ENCODE measurements at regions not wholly inside any gene's neighbourhood (a gene's known extent, or its start where the extent isn't known, plus 50 kb on each side); places are given as distances from the start of the nearest gene placed in this dataset.

DNA sequence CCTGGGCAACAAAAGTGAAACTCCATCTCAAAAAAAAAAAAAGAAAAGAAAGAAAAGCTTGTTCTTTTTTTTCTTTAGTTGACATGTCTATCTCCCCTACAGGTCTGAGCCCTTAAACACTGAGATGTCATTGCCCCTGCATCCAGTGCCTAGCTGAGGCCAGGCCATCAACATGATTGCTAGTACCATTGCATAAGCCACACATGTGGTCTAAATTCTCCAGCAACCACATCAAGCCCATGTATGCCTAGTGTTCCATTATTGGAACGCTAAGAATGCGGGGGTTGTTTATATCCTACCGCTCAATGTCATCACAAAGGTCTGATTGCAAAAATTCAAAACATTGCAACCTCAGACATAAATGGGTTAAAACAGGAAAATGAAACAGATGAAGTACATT is 62.7 kb downstream of the NPTX2 start:
- no peaks in the 10 kb centered on the region for H3K4me1 Mint-ChIP-seq
- H3K27me3 Mint-ChIP-seq, result peaks cover 3% of the 10 kb centered on the region
- H3K9me3 Mint-ChIP-seq, result peaks cover 6% of the 10 kb centered on the region
- ChIA-PET CTCF (no interaction called here), POLR2A (no interaction called here)
- no peak for DNase-seq
- no peak overlapping the region for H3K27ac Mint-ChIP-seq
- H3K4me3 Mint-ChIP-seq, result no peak overlapping the region
- H3K36me3 Mint-ChIP-seq (ENCODE audit: low read depth), result no peaks in the 10 kb centered on the region

DNA sequence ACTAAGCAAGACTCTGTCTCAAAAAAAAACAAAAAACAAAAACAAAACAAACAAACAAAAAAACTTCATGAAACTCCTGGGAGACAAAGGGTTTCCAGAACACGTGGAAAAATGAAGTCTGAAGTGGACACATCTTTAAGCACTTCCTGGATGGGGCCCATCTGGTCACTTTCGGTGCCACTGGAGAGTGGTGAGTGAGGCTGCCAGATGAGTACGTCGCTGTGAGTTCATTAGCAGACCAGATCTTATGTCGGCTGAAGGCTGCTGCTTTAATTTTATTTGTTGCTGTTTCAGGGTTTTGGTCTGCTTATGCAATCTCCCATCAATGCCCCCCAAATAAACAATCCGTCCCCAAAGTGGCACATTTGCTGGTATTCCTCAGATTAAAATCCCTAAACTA is 64.4 kb downstream of the NPTX2 start:
- no peak for DNase-seq
- Mint-ChIP-seq H3K4me3 (no peak overlapping the region), H3K36me3 (ENCODE audit: low read depth) (no peaks in the 10 kb centered on the region), H3K9me3 (peaks cover 20% of the 10 kb centered on the region), H3K27ac (no peak overlapping the region), H3K4me1 (no peaks in the 10 kb centered on the region), H3K27me3 (peaks cover 3% of the 10 kb centered on the region)
- POLR2A ChIA-PET, result no interaction called here
- CTCF ChIA-PET, result no interaction called here

DNA sequence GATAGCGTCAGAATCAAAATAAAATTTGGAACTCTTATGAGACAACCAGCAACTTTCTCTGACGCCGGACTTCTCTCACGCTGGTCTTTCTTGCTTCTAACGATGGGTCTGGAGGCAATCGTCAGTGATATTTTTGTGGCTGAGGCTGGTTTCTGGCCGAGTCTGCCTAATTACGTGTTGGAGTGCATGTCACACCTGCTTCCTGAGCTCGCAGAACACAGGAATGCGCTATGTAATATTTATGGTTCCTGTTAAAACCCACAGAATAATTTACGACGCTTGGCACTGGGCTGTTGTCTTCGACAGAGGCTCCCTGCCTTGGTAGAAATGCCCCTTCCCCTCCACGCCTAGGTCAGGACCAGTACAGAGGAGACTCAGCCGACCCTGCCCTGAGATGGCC is 64.9 kb downstream of the NPTX2 start:
- Mint-ChIP-seq H3K27ac (no peak overlapping the region), H3K36me3 (ENCODE audit: low read depth) (no peaks in the 10 kb centered on the region), H3K4me3 (no peak overlapping the region), H3K4me1 (no peaks in the 10 kb centered on the region), H3K9me3 (peaks cover 22% of the 10 kb centered on the region), H3K27me3 (peaks cover 3% of the 10 kb centered on the region)
- ChIA-PET POLR2A (no interaction called here), CTCF (no interaction called here)
- no peak for DNase-seq

DNA sequence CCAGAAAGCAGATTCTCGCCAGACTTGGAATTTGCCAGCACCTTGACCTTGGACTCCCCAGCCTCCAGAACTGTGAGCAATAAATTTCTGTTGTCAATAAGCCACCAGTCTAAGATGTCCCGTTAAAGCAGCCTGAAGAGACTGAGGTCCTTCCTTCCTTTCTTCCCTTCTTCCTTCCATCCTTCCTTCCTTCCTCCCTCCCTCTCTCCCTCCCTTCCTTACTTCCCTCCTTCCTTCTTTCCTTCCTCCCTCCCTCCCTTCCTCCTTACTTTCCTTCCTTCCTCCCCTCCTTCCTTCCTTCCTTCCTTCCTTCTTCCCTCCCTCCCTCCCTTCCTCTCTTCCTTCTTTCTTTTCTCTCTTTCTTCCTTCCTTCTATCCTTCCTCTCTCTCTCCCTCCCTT is 66.4 kb downstream of the NPTX2 start:
- Mint-ChIP-seq H3K27ac (no peak overlapping the region), H3K36me3 (ENCODE audit: low read depth) (no peaks in the 10 kb centered on the region), H3K27me3 (peaks cover 3% of the 10 kb centered on the region), H3K4me3 (no peak overlapping the region), H3K4me1 (no peaks in the 10 kb centered on the region), H3K9me3 (peaks cover 23% of the 10 kb centered on the region)
- ChIA-PET CTCF (no interaction called here), POLR2A (no interaction called here)
- no peak for DNase-seq

DNA sequence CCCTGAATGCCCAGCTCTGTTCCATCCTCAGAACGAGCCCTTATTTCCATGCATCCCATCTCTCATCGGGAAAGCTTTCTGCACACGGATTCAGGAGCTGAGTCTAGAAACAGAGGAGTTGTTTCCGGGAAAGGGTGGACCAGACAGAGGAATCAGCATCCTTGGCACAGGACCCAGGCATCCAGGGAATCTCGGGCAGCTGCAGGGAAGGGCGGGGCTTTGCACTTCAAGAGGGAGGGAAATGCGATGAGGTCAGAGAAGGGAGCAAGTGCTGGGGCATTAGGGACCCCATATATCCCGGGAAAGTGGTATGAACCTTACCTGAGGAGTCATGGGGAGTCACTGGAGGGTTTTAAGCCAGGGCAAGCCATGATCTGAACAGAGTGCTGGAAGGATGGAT is 68.5 kb downstream of the NPTX2 start:
- ChIA-PET POLR2A (no interaction called here), CTCF (no interaction called here)
- H3K4me3 Mint-ChIP-seq, result no peak overlapping the region
- H3K27me3 Mint-ChIP-seq, result peaks cover 3% of the 10 kb centered on the region
- peaks cover 29% of the 10 kb centered on the region for H3K9me3 Mint-ChIP-seq
- H3K4me1 Mint-ChIP-seq, result no peaks in the 10 kb centered on the region
- no peak overlapping the region for H3K27ac Mint-ChIP-seq
- no peak for DNase-seq
- H3K36me3 Mint-ChIP-seq (ENCODE audit: low read depth), result no peaks in the 10 kb centered on the region

DNA sequence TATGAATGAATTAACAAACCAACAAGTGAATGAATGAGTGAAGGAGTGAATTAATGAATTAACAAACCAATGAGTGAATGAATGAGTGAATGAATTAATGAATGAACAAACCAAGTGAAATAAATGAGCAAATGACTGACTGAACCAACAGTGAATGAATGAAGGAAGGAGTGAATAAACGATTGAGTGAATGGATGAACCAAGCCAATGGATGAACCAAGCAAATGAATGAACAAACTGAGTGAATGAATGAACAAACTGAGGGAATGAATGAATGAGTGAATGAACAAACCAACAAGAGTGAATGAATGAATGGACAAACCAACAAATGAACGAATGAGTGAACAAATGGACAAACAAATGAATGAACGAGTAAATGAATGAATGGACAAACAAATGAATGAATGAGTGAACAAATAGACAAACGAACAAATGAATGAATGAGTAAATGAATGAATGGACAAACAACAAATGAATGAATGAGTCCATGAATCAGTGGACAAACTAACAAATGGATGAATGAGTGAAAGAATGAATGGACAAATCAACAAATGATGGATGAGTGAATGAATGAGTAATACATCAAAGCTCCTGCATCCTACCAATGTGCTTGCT is 69.5 kb downstream of the NPTX2 start:
- no peaks in the 10 kb centered on the region for H3K36me3 Mint-ChIP-seq (ENCODE audit: low read depth)
- CTCF ChIA-PET, result no interaction called here
- POLR2A ChIA-PET, result no interaction called here

DNA sequence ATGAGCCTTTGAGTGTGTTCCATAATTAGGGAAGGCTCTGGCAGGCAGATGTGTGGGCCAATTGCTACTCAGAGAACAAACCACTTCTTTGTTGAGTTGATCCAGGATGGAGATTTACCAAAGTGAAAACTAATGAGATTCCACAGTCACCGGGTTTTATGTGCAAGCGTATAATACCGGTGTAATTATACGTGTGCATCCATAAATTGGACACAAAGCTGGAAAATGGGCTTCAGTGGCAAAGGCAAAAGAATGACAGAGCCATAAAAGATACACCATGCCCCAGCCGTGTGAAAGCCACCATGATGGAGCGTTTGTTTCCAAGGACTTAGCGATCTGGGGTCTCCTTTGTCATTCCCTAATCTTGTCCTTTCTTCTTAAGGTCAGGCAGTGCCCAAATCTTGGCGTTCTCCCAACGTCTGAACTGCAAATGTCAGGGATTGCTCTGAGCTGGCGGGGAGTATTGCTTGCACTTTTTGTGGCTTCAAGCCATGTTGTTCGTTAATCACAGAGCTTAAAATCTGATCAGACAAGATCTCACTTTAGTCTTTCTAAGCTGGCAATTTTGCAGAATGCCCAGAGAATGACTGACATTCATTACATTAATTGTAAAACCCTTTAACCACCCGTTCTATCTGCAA is 70.1 kb downstream of the NPTX2 start:
- no peaks in the 10 kb centered on the region for H3K27me3 Mint-ChIP-seq
- no peak overlapping the region for H3K4me3 Mint-ChIP-seq
- ChIA-PET CTCF (no interaction called here), POLR2A (no interaction called here)
- no peak for DNase-seq
- peaks cover 33% of the 10 kb centered on the region for H3K9me3 Mint-ChIP-seq
- H3K36me3 Mint-ChIP-seq (ENCODE audit: low read depth), result no peaks in the 10 kb centered on the region
- H3K27ac Mint-ChIP-seq, result no peak overlapping the region
- H3K4me1 Mint-ChIP-seq, result no peaks in the 10 kb centered on the region

More for the DNA sequence above, 69.5 kb downstream of the NPTX2 start:
- Mint-ChIP-seq H3K4me1 (no peaks in the 10 kb centered on the region), H3K27me3 (peaks cover 2% of the 10 kb centered on the region), H3K27ac (no peak overlapping the region), H3K9me3 (peaks cover 29% of the 10 kb centered on the region), H3K4me3 (no peak overlapping the region)
- no peak for DNase-seq

DNA sequence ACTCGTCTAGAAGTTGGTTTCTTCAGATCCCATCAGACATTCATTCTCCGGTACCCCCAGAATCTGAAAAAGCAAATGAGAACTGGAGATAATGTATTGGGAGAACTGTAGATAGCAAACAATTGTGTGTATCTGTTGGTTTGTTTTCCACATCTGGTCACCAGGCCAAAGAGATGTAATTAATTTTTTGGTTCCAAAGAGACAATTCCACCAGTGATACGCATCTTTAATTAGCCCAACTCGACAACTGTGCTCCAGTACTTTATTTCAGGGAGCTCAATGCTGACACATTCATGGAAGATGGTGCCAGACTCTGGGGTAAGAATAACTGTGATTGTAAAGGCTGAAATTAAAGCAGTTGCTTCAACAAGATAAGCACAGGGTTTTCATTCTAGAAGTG is 74.5 kb downstream of the NPTX2 start:
- H3K4me3 Mint-ChIP-seq, result no peak overlapping the region
- H3K36me3 Mint-ChIP-seq (ENCODE audit: low read depth), result no peaks in the 10 kb centered on the region
- H3K4me1 Mint-ChIP-seq, result no peaks in the 10 kb centered on the region
- peaks cover 28% of the 10 kb centered on the region for H3K9me3 Mint-ChIP-seq
- DNase-seq, result no peak
- POLR2A ChIA-PET, result no interaction called here
- CTCF ChIA-PET, result no interaction called here
- no peak overlapping the region for H3K27ac Mint-ChIP-seq
- no peaks in the 10 kb centered on the region for H3K27me3 Mint-ChIP-seq

DNA sequence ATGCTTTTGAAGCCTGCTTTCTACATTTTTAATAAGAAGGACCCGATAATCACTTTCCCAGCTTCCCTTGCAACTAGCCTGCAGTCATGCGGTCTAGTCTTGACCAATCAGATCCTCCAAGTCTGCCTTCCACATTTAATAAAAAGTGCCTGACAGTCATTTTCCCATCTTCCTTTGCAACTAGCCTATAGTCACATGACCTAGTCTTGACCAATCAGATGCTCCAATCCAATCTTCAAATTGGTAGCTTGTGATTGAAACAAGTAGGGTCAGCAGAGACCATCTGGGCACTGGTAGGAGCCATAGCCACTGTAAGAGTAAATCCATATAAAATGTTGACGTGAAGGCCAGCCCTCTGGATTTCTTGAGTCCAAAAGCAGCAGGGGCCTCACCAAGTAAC is 80.0 kb downstream of the NPTX2 start:
- no peak overlapping the region for H3K27ac Mint-ChIP-seq
- DNase-seq, result no peak
- no peaks in the 10 kb centered on the region for H3K27me3 Mint-ChIP-seq
- H3K36me3 Mint-ChIP-seq (ENCODE audit: low read depth), result no peaks in the 10 kb centered on the region
- H3K9me3 Mint-ChIP-seq, result peaks cover 11% of the 10 kb centered on the region
- no peaks in the 10 kb centered on the region for H3K4me1 Mint-ChIP-seq
- ChIA-PET CTCF (no interaction called here), POLR2A (no interaction called here)
- no peak overlapping the region for H3K4me3 Mint-ChIP-seq

DNA sequence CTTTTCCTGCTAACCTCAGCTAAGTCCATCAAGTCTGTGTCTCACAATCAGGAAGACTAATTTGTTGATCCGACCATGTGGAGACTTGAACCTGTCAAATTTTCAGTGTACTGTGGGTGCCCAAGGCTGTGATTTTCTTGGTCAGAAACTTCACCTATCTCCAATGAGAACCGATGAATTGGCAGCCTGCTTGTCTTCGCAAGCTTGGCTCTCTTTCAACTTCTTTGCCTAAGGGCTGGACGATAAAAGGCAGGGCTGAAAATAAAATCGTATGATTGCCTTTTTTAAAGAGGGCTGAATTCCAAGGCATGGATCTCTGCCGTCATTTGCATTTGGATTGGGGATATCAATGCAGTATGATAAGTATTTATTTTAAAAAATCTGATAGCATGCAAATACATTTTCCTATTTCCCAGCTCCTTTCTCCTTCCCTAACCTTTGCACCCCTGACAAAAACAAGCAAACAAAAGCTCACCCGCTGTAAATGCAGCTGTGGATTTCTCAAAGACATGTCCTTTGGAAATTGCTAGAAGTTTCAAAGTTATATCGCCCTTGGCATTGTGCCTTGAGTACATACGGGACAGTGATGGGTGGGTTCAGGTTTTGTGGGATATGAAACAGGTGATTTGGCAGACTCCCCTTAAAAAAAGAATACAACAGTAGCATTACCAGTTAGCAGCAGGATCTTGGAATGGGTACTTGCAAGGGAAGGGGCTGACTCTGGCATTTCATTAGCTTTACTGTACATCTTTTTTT is 80.6 kb downstream of the NPTX2 start:
- POLR2A ChIA-PET, result no interaction called here

DNA sequence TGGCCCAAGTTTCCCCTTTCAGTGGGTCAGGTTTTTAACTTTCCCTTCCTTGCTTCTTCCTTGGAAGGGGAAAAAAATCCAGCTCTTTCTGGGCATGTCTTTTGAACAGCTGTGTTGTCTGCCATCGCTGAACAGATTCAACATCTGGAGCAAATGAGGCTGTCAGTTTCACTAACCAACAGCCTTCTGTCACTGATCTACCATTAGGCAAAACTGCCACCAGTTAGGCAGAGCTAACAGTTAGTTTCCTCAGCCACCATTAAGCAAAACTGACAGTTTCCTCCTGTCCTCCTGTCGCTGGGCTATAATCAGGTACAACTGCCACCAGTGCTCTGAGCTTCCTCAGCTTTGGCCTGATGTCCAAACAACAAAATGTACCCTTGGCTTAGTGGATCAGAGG is 81.9 kb downstream of the NPTX2 start:
- ChIA-PET POLR2A (no interaction called here), CTCF (no interaction called here)
- Mint-ChIP-seq H3K27ac (no peak overlapping the region), H3K4me1 (no peaks in the 10 kb centered on the region), H3K36me3 (ENCODE audit: low read depth) (no peaks in the 10 kb centered on the region), H3K9me3 (peaks cover 7% of the 10 kb centered on the region), H3K27me3 (no peaks in the 10 kb centered on the region), H3K4me3 (no peak overlapping the region)
- DNase-seq, result no peak

More for the DNA sequence above, 80.6 kb downstream of the NPTX2 start:
- no peak overlapping the region for H3K27ac Mint-ChIP-seq
- H3K9me3 Mint-ChIP-seq, result peaks cover 11% of the 10 kb centered on the region
- no peaks in the 10 kb centered on the region for H3K4me1 Mint-ChIP-seq
- CTCF ChIA-PET, result no interaction called here
- H3K27me3 Mint-ChIP-seq, result no peaks in the 10 kb centered on the region
- no peak overlapping the region for H3K4me3 Mint-ChIP-seq
- no peaks in the 10 kb centered on the region for H3K36me3 Mint-ChIP-seq (ENCODE audit: low read depth)
- no peak for DNase-seq

DNA sequence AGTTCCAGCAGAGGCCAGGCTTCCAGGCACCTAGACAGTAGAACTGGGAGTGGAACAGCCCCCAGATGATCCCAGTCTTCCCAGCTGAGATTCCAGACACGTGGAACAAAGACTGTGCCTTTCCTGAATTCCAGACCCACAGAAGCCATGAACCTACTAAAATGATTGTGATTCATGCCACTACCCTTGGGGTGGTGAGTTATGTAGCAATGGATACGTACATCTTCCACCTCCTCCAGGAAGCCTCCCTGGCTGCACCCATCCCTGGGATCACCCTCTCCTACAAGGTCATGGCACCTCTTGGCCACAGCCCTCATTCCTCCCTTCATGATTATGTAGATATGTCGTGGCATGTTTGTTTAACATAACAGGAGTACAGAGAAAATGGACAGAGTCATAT is 83.4 kb downstream of the NPTX2 start:
- H3K27me3 Mint-ChIP-seq, result no peaks in the 10 kb centered on the region
- no peak overlapping the region for H3K27ac Mint-ChIP-seq
- H3K4me1 Mint-ChIP-seq, result no peaks in the 10 kb centered on the region
- POLR2A ChIA-PET, result no interaction called here
- no peak overlapping the region for H3K4me3 Mint-ChIP-seq
- no peaks in the 10 kb centered on the region for H3K36me3 Mint-ChIP-seq (ENCODE audit: low read depth)
- H3K9me3 Mint-ChIP-seq, result peaks cover 4% of the 10 kb centered on the region
- no peak for DNase-seq
- CTCF ChIA-PET, result no interaction called here

DNA sequence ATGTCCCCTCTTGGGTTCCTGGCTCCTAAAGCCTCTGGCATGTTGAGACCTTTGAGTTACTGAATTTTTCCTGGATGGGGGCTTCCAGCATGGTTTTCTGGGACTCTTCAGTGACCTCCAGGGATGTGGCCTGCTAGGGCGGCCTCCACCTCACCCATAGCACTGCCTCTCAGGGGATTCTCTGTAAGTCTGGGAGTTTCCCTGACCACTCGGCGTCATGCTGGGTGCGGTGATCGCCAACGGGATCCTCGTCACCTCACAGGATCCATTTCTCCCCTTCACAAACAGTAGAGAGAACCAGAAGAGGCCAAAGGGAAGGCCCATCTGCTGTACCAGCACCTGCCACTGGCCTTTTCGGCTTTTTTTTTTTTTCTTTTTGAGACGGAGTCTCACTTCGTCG is 84.3 kb downstream of the NPTX2 start:
- no peak for DNase-seq
- peaks cover 2% of the 10 kb centered on the region for H3K9me3 Mint-ChIP-seq

DNA sequence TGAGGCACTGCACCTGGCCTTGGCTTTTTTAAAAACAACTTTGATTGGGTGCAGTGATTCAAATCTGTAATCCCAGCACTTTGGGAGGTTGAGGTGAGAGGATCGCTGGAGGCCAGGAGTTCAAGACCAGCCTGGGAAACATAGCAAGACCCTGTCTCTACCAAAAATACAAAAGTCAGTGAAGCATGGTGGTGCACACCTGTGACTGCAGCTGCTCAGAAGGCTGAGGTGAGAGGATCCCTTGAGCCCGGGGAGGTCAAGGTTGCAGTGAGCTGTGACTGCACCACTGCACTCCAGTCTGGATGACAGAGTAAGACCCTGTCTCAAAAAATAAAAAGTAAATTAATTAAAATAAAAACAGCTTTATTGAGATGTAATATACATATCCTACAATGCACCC is 84.9 kb downstream of the NPTX2 start:
- CTCF ChIA-PET, result no interaction called here
- Mint-ChIP-seq H3K9me3 (no peaks in the 10 kb centered on the region), H3K27me3 (no peaks in the 10 kb centered on the region), H3K4me1 (no peaks in the 10 kb centered on the region), H3K36me3 (ENCODE audit: low read depth) (no peaks in the 10 kb centered on the region), H3K4me3 (no peak overlapping the region), H3K27ac (no peak overlapping the region)
- DNase-seq, result no peak
- POLR2A ChIA-PET, result no interaction called here

More for the DNA sequence above, 84.3 kb downstream of the NPTX2 start:
- Mint-ChIP-seq H3K27me3 (no peaks in the 10 kb centered on the region), H3K36me3 (ENCODE audit: low read depth) (no peaks in the 10 kb centered on the region), H3K27ac (no peak overlapping the region), H3K4me3 (no peak overlapping the region), H3K4me1 (no peaks in the 10 kb centered on the region)
- ChIA-PET CTCF (no interaction called here), POLR2A (no interaction called here)
